Mesenchymal stem cell (in vitro differentiated cells and primary cell): ENCODE measurements at regions not wholly inside any gene's neighbourhood (a gene's known extent, or its start where the extent isn't known, plus 50 kb on each side); places are given as distances from the start of the nearest gene placed in this dataset.
A peak's percentile ranks its signal among the peaks of the same experiment; 100 is the strongest.

ENCODE experiments used
- DNase-seq: peaks from one replicate; pipeline ENCODE4 v3.0.0-alpha.2; 2013
- H2AFZ ChIP-seq: one replicate; pipeline ENCODE4 v1.6.1; 2013; ENCODE audit warnings: low read depth, mild to moderate bottlenecking, control low read depth, inconsistent platforms, low read length, moderate library complexity
- H2AK5ac ChIP-seq: 2 replicates; pipeline ENCODE4 v1.6.1; 2013; ENCODE audit warnings: low read length, moderate library complexity, mild to moderate bottlenecking, inconsistent platforms; ENCODE audit not compliant: severe bottlenecking
- H2BK120ac ChIP-seq: one replicate; pipeline ENCODE4 v1.6.1; 2013; ENCODE audit warnings: low read depth, mild to moderate bottlenecking, inconsistent platforms, low read length, moderate library complexity
- H2BK12ac ChIP-seq, 2 experiments: one replicate each; pipeline ENCODE4 v1.6.1; 2013; ENCODE audit warnings: inconsistent platforms in 2 of 2, low read length in 2 of 2, mild to moderate bottlenecking in 2 of 2, moderate library complexity in 2 of 2, control low read depth in 1 of 2
- H2BK15ac ChIP-seq: one replicate; pipeline ENCODE4 v1.6.1; 2013; ENCODE audit warnings: mild to moderate bottlenecking, low read depth, inconsistent platforms; ENCODE audit not compliant: poor library complexity, severe bottlenecking
- H2BK5ac ChIP-seq: 2 replicates; pipeline ENCODE4 v1.6.1; 2013; ENCODE audit warnings: low read depth, mild to moderate bottlenecking, low read length, control low read depth, inconsistent platforms; ENCODE audit not compliant: poor library complexity, severe bottlenecking
- H3K14ac ChIP-seq, 2 experiments: one replicate each; pipeline ENCODE4 v1.6.1; 2013; ENCODE audit warnings: inconsistent platforms in 2 of 2, low read length in 2 of 2, control low read depth in 1 of 2, mild to moderate bottlenecking in 1 of 2, moderate library complexity in 1 of 2
- H3K18ac ChIP-seq, 2 experiments: one replicate each; pipeline ENCODE4 v1.6.1; 2013; ENCODE audit warnings: inconsistent platforms in 2 of 2, low read length in 2 of 2, control low read depth in 1 of 2, low read depth in 1 of 2, mild to moderate bottlenecking in 1 of 2
- H3K23ac ChIP-seq, 2 experiments: one replicate each; pipeline ENCODE4 v1.6.1; 2013; ENCODE audit warnings: inconsistent platforms in 2 of 2, low read length in 2 of 2, mild to moderate bottlenecking in 2 of 2, moderate library complexity in 2 of 2, control low read depth in 1 of 2
- H3K27ac ChIP-seq: 2 replicates; pipeline ENCODE4 v1.5.1; 2013; ENCODE audit warnings: mild to moderate bottlenecking, moderate library complexity, low read length, control low read depth, inconsistent platforms; ENCODE audit not compliant: poor library complexity, severe bottlenecking
- H3K27me3 ChIP-seq, 2 experiments: 2 replicates each; pipeline versions ENCODE4 v1.6.1 to v1.7.0; 2013; ENCODE audit warnings: low read length in 2 of 2, mild to moderate bottlenecking in 2 of 2, moderate library complexity in 2 of 2, control low read depth in 1 of 2, inconsistent platforms in 1 of 2; ENCODE audit not compliant: control insufficient read depth in 1 of 2, insufficient read depth in 1 of 2
- H3K36me3 ChIP-seq, 2 experiments: 2 replicates each; pipeline versions ENCODE4 v1.6.1 to v1.7.0; 2013; ENCODE audit warnings: low read length in 2 of 2, control low read depth in 1 of 2, inconsistent platforms in 1 of 2, low read depth in 1 of 2, mild to moderate bottlenecking in 1 of 2; ENCODE audit not compliant: insufficient read depth in 2 of 2, control insufficient read depth in 1 of 2
- H3K4ac ChIP-seq, 2 experiments: one replicate each; pipeline ENCODE4 v1.6.1; 2013; ENCODE audit warnings: inconsistent platforms in 2 of 2, low read length in 2 of 2, mild to moderate bottlenecking in 2 of 2, moderate library complexity in 2 of 2, control low read depth in 1 of 2, low read depth in 1 of 2
- H3K4me1 ChIP-seq: 2 replicates; pipeline ENCODE4 v1.6.1; 2013; ENCODE audit warnings: low read depth, low read length, control low read depth; ENCODE audit not compliant: control insufficient read depth, insufficient read depth
- H3K4me2 ChIP-seq: 2 replicates; pipeline ENCODE4 v1.6.1; 2013; ENCODE audit warnings: low read length, mild to moderate bottlenecking, inconsistent platforms; ENCODE audit not compliant: poor library complexity, severe bottlenecking
- H3K4me3 ChIP-seq, 2 experiments: 2 replicates each; pipeline versions ENCODE4 v1.5.1 to v1.7.0; 2013; ENCODE audit warnings: low read length in 2 of 2, mild to moderate bottlenecking in 2 of 2, control low read depth in 1 of 2, low read depth in 1 of 2; ENCODE audit not compliant: insufficient read depth in 1 of 2
- H3K79me1 ChIP-seq: replicated peaks from 2 replicates; pipeline ENCODE4 v1.6.1; 2013; ENCODE audit warnings: mild to moderate bottlenecking, control low read depth, low read length, inconsistent platforms; ENCODE audit not compliant: poor library complexity, severe bottlenecking
- H3K9ac ChIP-seq: 2 replicates; pipeline ENCODE4 v1.7.0; 2013; ENCODE audit warnings: mild to moderate bottlenecking, low read length, moderate library complexity
- H3K9me3 ChIP-seq: 2 replicates; pipeline ENCODE4 v1.7.0; 2013; ENCODE audit warnings: mild to moderate bottlenecking, low read length; ENCODE audit not compliant: control insufficient read depth
- H4K8ac ChIP-seq: one replicate; pipeline ENCODE4 v1.6.1; 2013; ENCODE audit warnings: inconsistent platforms, mild to moderate bottlenecking, low read length, moderate library complexity
- H4K91ac ChIP-seq: one replicate; pipeline ENCODE4 v1.6.1; 2013; ENCODE audit warnings: mild to moderate bottlenecking, low read length, inconsistent platforms
- WGBS: methylation state at CpG from one replicate; pipeline ENCODE4 v1.1.7; 2013; ENCODE audit warnings: mixed read lengths; 5-methylcytosine and 5-hydroxymethylcytosine counted together

GRCh38 chr18:24628326-24628725 is 167.9 kb downstream of the HRH4 start:
- H2AFZ ChIP-seq, result no peak overlapping the region
- no peak overlapping the region for H2BK120ac ChIP-seq
- peak; percentile 57 for DNase-seq
- H3K4me1 ChIP-seq, result peaks cover 8% of the 10 kb centered on the region
- H4K91ac ChIP-seq, result no peak overlapping the region
- H2BK12ac ChIP-seq, result no peak overlapping the region
- H3K27me3 ChIP-seq, result peaks cover 0 to 25% of the 10 kb centered on the region in 2 experiments
- no peaks in the 10 kb centered on the region for H3K79me1 ChIP-seq
- no peak overlapping the region for H2BK5ac ChIP-seq
- no peak overlapping the region for H4K8ac ChIP-seq
- H3K4me2 ChIP-seq, result no peak overlapping the region
- H3K14ac ChIP-seq, result no peak overlapping the region
- 100% methylated on average over 1 of the region's 1 CpG for WGBS
- no peak overlapping the region for H3K4ac ChIP-seq
- H3K9ac ChIP-seq, result no peak overlapping the region
- no peak overlapping the region for H3K27ac ChIP-seq
- no peaks in the 10 kb centered on the region for H3K9me3 ChIP-seq
- peak overlapping the region in 1 of 2 experiments; percentile 40 for H3K4me3 ChIP-seq
- no peak overlapping the region for H2AK5ac ChIP-seq
- H3K23ac ChIP-seq, result no peak overlapping the region
- H3K18ac ChIP-seq, result no peak overlapping the region
- H2BK15ac ChIP-seq, result no peak overlapping the region
- no peaks in the 10 kb centered on the region for H3K36me3 ChIP-seq

DNA sequence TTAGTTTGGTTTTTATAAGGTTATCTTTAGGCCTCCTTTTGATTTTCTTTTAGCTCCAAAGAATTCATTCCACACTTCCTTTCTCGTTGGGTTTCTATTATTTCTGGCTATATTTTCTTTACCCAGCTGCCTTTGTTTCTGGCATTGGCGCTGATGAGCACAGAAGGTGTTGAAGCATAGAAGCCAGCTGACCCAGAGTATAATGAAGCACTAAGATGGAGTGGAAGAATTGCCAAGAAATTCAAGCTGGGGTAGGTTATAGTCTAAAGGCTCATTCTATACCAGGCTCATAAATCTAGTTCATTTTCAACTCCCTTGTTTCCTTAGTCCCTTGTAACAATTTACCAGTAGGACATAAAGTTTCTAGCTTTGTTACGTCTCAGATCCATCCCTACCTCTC is 169.5 kb downstream of the HRH4 start:
- WGBS, result 60% methylated on average over 2 of the region's 3 CpGs
- H3K23ac ChIP-seq, result no peak overlapping the region
- DNase-seq, result no peak

GRCh38 chr18:24630346-24630880 is 170.0 kb downstream of the HRH4 start:
- H3K18ac ChIP-seq, result no peak overlapping the region
- H3K9me3 ChIP-seq, result no peaks in the 10 kb centered on the region
- H2AFZ ChIP-seq, result no peak overlapping the region

More for the DNA sequence above, 169.5 kb downstream of the HRH4 start:
- Histone ChIP-seq H2AK5ac (no peak overlapping the region), H3K4me3 (no peak overlapping the region), H3K9ac (no peak overlapping the region), H3K4ac (no peak overlapping the region), H2BK5ac (no peak overlapping the region), H3K4me1 (peaks cover 8% of the 10 kb centered on the region), H3K18ac (no peak overlapping the region), H3K27me3 (peaks cover 0 to 25% of the 10 kb centered on the region in 2 experiments), H3K4me2 (no peak overlapping the region), H2BK15ac (no peak overlapping the region), H3K79me1 (no peaks in the 10 kb centered on the region), H2BK12ac (no peak overlapping the region), H4K91ac (no peak overlapping the region), H3K27ac (no peak overlapping the region), H3K36me3 (no peaks in the 10 kb centered on the region), H4K8ac (no peak overlapping the region), H3K9me3 (no peaks in the 10 kb centered on the region), H2AFZ (no peak overlapping the region), H3K14ac (no peak overlapping the region), H2BK120ac (no peak overlapping the region)

DNA sequence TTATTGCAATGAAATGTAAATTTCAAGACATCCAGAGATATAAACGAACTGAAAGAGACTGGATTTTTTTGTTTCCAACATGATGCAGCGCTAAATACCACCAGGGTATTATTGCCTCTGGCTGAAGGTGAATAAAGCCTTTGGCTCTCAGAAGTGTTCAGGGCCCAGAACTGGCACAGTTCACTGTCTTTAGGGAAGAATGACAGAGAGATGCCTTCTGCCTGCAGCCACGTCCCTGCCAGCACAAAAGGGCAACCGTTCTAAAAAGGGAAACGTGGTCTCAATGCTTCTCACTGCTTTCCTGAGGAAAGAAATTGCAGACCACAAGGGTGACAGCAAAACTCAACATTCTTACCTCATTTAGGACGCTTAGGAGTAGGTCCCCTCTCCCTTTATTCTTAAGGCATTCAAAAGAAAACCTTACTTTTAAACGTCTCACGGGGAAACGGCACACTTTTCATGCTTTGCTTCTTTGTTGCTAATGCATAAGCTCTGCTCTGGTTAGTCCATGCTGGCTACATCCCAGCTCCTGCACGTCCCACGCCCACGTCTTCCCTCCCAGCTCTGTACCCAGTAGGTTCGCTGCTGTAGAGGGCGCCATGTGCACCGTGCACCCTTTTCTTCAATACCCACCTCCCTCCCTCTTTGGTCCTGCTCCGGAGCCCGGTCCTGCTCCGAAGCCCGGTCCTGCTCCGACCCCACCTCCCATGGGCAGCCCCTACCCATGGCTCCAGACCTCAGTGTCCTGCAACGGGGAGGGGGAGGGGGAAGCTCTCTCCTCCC is 171.0 kb downstream of the HRH4 start:
- Histone ChIP-seq H3K36me3 (no peaks in the 10 kb centered on the region), H3K4ac (no peak overlapping the region), H3K9ac (no peak overlapping the region), H2BK12ac (peak overlapping the region in 1 of 2 experiments; percentile 61), H2BK120ac (no peak overlapping the region), H3K14ac (no peak overlapping the region), H3K4me1 (peaks cover 8% of the 10 kb centered on the region), H2AK5ac (no peak overlapping the region), H3K4me2 (no peak overlapping the region), H3K27ac (no peak overlapping the region), H2BK15ac (no peak overlapping the region), H3K9me3 (no peaks in the 10 kb centered on the region), H4K91ac (no peak overlapping the region), H2BK5ac (no peak overlapping the region), H3K79me1 (no peaks in the 10 kb centered on the region), H2AFZ (no peak overlapping the region), H3K18ac (peak overlapping the region in 1 of 2 experiments; percentile 22), H3K23ac (no peak overlapping the region), H3K27me3 (peaks cover 0 to 21% of the 10 kb centered on the region in 2 experiments), H4K8ac (no peak overlapping the region), H3K4me3 (peak overlapping the region in 1 of 2 experiments; percentile 15)
- no peak for DNase-seq
- 63% methylated on average over 21 of the region's 21 CpGs for WGBS

More at GRCh38 chr18:24630346-24630880, 170.0 kb downstream of the HRH4 start:
- H2BK120ac ChIP-seq, result no peak overlapping the region
- no peak overlapping the region for H3K27ac ChIP-seq
- H2BK15ac ChIP-seq, result no peak overlapping the region
- H2BK12ac ChIP-seq, result no peak overlapping the region
- no peak overlapping the region for H3K4me3 ChIP-seq
- no peak overlapping the region for H3K9ac ChIP-seq
- H3K79me1 ChIP-seq, result no peaks in the 10 kb centered on the region
- H2BK5ac ChIP-seq, result no peak overlapping the region
- no peak overlapping the region for H3K4me2 ChIP-seq
- peaks cover 8% of the 10 kb centered on the region for H3K4me1 ChIP-seq
- H3K23ac ChIP-seq, result no peak overlapping the region
- no peak overlapping the region for H4K91ac ChIP-seq
- H4K8ac ChIP-seq, result no peak overlapping the region
- H3K27me3 ChIP-seq, result peaks cover 0 to 25% of the 10 kb centered on the region in 2 experiments
- no peak overlapping the region for H3K14ac ChIP-seq
- H3K4ac ChIP-seq, result no peak overlapping the region
- no peaks in the 10 kb centered on the region for H3K36me3 ChIP-seq
- 81% methylated on average over 10 of the region's 10 CpGs for WGBS
- no peak overlapping the region for H2AK5ac ChIP-seq
- no peak for DNase-seq
